HepG2 (cell line): ENCODE measurements at regions not wholly inside any gene's neighbourhood (a gene's known extent, or its start where the extent isn't known, plus 50 kb on each side); places are given as distances from the start of the nearest gene placed in this dataset.

Experiments
- ATAC-seq: fragments of 200-7000 bp; cut with Tn5 transposase; 3 replicates; pipeline ENCODE4 v1.9.1; 2020; ENCODE audit warnings: mild to moderate bottlenecking, moderate library complexity
- BruUV-seq: library from RNA; stranded (reverse); fragments of 400-500 nt; replicated peaks from 2 replicates; lab custom pipeline; 2021; lab: Mats Ljungman, UMichigan
- CTCF ChIA-PET: fragments of 300-600 bp; formaldehyde crosslinking; extraction: SDS; loops from one replicate; lab custom pipeline; 2021; ENCODE audit warnings: low total read pairs, inconsistent platforms, low intra/inter-chr PET ratio; lab: Yijun Ruan, JAX
- POLR2A ChIA-PET: fragments of 350-600 bp; sonication (Branson Sonifier 250); formaldehyde crosslinking; loops from one replicate; lab custom pipeline; 2020; ENCODE audit warnings: antibody characterized with exemption, inconsistent platforms; lab: Yijun Ruan, JAX
- DNase-seq: peaks from one replicate; pipeline ENCODE4 v3.0.0-alpha.2; 2015; ENCODE audit warnings: low spot score
- FAIRE-seq: peaks from 3 replicates; lab custom pipeline; 2011; peaks lifted over from hg19 to GRCh38; lab: Jason Lieb, UNC
- H2AFZ ChIP-seq: one replicate; pipeline ENCODE4 v1.6.1; 2011; ENCODE audit warnings: low read length, inconsistent platforms
- H3K27ac ChIP-seq: fragments of 300-600 bp; 3 replicates; pipeline ENCODE4 v1.8.0; 2011; ENCODE audit warnings: mixed run types, mild to moderate bottlenecking, mixed read lengths, low read length, inconsistent platforms; ENCODE audit not compliant: insufficient read depth; ENCODE audit errors: extremely low read length
- H3K27me3 ChIP-seq, 2 experiments: fragments of 200-600 bp in 1 of 2; 2 replicates in 1 of 2; 3 replicates in 1 of 2; pipeline versions ENCODE4 v1.6.0 to v1.8.0; 2011; ENCODE audit warnings: low read length in 2 of 2, mild to moderate bottlenecking in 2 of 2, moderate library complexity in 2 of 2, inconsistent platforms in 1 of 2; ENCODE audit not compliant: insufficient read depth in 2 of 2, control insufficient read depth in 1 of 2
- H3K36me3 ChIP-seq, 2 experiments: fragments of 200-600 bp in 1 of 2; replicated peaks in 1 of 2; 2 replicates in 1 of 2; 3 replicates in 1 of 2; pipeline versions ENCODE4 v1.5.1 to v1.8.0; 2011; ENCODE audit warnings: low read length in 2 of 2, inconsistent platforms in 1 of 2; ENCODE audit not compliant: insufficient read depth in 2 of 2, control insufficient read depth in 1 of 2
- H3K4me1 ChIP-seq: 2 replicates; pipeline ENCODE4 v1.5.1; 2012; ENCODE audit warnings: low read length, inconsistent platforms; ENCODE audit not compliant: insufficient read depth
- H3K4me2 ChIP-seq: 2 replicates; pipeline ENCODE4 v1.6.0; 2011; ENCODE audit warnings: low read depth, low read length, inconsistent platforms
- H3K4me3 ChIP-seq, 3 experiments: fragments of 200-600 bp in 1 of 3; sonication (generic), shearing (Covaris generic) in 1 of 3; replicated peaks in 1 of 3; 2 replicates each; pipeline ENCODE4 v1.5.1; 2011 to 2016; ENCODE audit warnings: low read length in 3 of 3, inconsistent platforms in 2 of 3, low read depth in 2 of 3, mild to moderate bottlenecking in 2 of 3, control low read depth in 1 of 3, mixed read lengths in 1 of 3; ENCODE audit not compliant: insufficient read depth in 1 of 3
- H3K79me2 ChIP-seq: one replicate; pipeline ENCODE4 v1.6.1; 2011; ENCODE audit warnings: low read length, inconsistent platforms; ENCODE audit not compliant: insufficient read depth
- H3K9ac ChIP-seq: 2 replicates; pipeline ENCODE4 v1.6.0; 2011; ENCODE audit warnings: mild to moderate bottlenecking, low read depth, low read length, inconsistent platforms; ENCODE audit not compliant: insufficient read depth
- H3K9me3 ChIP-seq: 2 replicates; pipeline ENCODE4 v1.5.1; 2012; ENCODE audit warnings: mild to moderate bottlenecking, low read length
- H4K20me1 ChIP-seq: 2 replicates; pipeline ENCODE4 v1.6.0; 2011; ENCODE audit warnings: inconsistent platforms, mild to moderate bottlenecking, low read length, moderate library complexity; ENCODE audit not compliant: insufficient read depth
- ATF7 ChIP-seq, 2 experiments: fragments of 450-650 bp in 1 of 2; sonication (generic) in 1 of 2; formaldehyde crosslinking in 1 of 2; IDR thresholded peaks; 2 replicates each; pipeline versions ENCODE4 v1.4.0 to v1.6.1; 2016 to 2020; ENCODE audit warnings: antibody characterized with exemption in 1 of 2, mild to moderate bottlenecking in 1 of 2, missing genetic modification reagents in 1 of 2
- CREB1 ChIP-seq, 2 experiments: fragments of 450-650 bp in 1 of 2; IDR thresholded peaks; 2 replicates each; pipeline ENCODE4 v1.6.1; 2016 to 2017; ENCODE audit warnings: control low read depth in 1 of 2, mild to moderate bottlenecking in 1 of 2, missing compliant biosample characterization in 1 of 2, missing genetic modification characterization in 1 of 2
- KDM5A ChIP-seq: fragments of 200-600 bp; sonication (generic); IDR thresholded peaks from 2 replicates; pipeline ENCODE4 v1.7.0; 2018; ENCODE audit warnings: antibody characterized with exemption, mild to moderate bottlenecking, low read length, borderline replicate concordance
- NFYC ChIP-seq: IDR thresholded peaks from 2 replicates; pipeline ENCODE4 v1.6.1; 2016; ENCODE audit warnings: missing genetic modification reagents, missing compliant biosample characterization
- PHB2 ChIP-seq: fragments of 450-650 bp; IDR thresholded peaks from 2 replicates; pipeline ENCODE4 v1.6.1; 2018; ENCODE audit not compliant: partially characterized antibody
- SAFB2 ChIP-seq: sonication (generic); formaldehyde crosslinking; IDR thresholded peaks from 2 replicates; pipeline ENCODE4 v1.5.1; 2020; ENCODE audit warnings: missing genetic modification reagents, low read depth, mild to moderate bottlenecking, borderline replicate concordance
- SAP130 ChIP-seq: IDR thresholded peaks from 2 replicates; pipeline ENCODE4 v1.6.1; 2016; ENCODE audit warnings: low read depth
- SSRP1 ChIP-seq: IDR thresholded peaks from 2 replicates; pipeline ENCODE4 v1.6.1; 2016; ENCODE audit warnings: control low read depth
- ZFAT ChIP-seq: sonication (generic); formaldehyde crosslinking; conservative IDR thresholded peaks from 2 replicates; pipeline ENCODE4 v1.8.1; 2023; ENCODE audit warnings: missing genetic modification reagents, inconsistent platforms
- ZNF138 ChIP-seq: sonication (generic); formaldehyde crosslinking; IDR thresholded peaks from 2 replicates; pipeline ENCODE4 v1.5.0; 2020; ENCODE audit warnings: mild to moderate bottlenecking, low read depth, missing genetic modification reagents
- ZNF333 ChIP-seq: sonication (generic); formaldehyde crosslinking; IDR thresholded peaks from 2 replicates; pipeline ENCODE4 v1.4.0; 2020; ENCODE audit warnings: mild to moderate bottlenecking, missing genetic modification reagents, borderline replicate concordance
- ZNF780A ChIP-seq: sonication (generic); formaldehyde crosslinking; IDR thresholded peaks from 2 replicates; pipeline ENCODE4 v1.8.0; 2022; ENCODE audit warnings: mild to moderate bottlenecking, missing genetic modification reagents, moderate library complexity
- ZSCAN31 ChIP-seq: sonication (generic); formaldehyde crosslinking; IDR thresholded peaks from 2 replicates; pipeline ENCODE4 v1.5.0; 2020; ENCODE audit warnings: low read depth, mild to moderate bottlenecking, missing genetic modification reagents
- WGBS: methylation state at CpG from one replicate; pipeline ENCODE4 v1.1.6; 2017; ENCODE audit warnings: low lambda C conversion rate; 5-methylcytosine and 5-hydroxymethylcytosine counted together
- in situ Hi-C: cut with HindIII; loops from 2 replicates; pipeline ENCODE4 v1.10.0; 2017; ENCODE audit warnings: low pct_unique_long_range_greater_than_20kb; ENCODE audit not compliant: extremely low pct_ligation_motif_present
- intact Hi-C: fragments of 100-400 bp; cut with micrococcal nuclease; formaldehyde crosslinking; loops from one replicate; pipeline ENCODE4 v1.10.0; 2022; ENCODE audit not compliant: unreplicated experiment
- TF ChIP-seq, protein P1 (sequence below): sonication (generic); formaldehyde crosslinking; IDR thresholded peaks from 2 replicates; pipeline ENCODE4 v1.4.0; 2020; ENCODE audit warnings: mild to moderate bottlenecking, missing genetic modification reagents, borderline replicate concordance
- TF ChIP-seq, protein P2 (sequence below): sonication (generic); formaldehyde crosslinking; IDR thresholded peaks from 2 replicates; pipeline ENCODE4 v1.9.0; 2021; ENCODE audit warnings: missing genetic modification reagents, mild to moderate bottlenecking, borderline replicate concordance

DNA sequence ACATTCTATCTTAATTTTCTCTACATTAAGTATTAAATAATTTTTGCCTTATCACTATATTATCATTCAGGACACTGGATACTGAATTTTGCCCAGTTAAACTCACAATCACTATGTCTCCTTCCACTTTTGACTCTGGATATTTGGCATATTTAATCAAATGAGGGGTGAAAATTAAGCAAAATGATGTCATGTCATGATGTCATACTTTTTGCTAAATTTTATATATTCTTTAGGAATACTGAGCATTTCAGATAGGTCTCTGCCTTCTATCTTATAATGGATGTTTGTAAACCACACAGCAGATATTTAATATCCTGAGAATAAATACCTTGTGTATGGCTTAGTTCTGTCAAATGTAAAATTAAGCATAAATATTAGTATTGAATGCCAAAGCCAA is 79.5 kb upstream of the HIVEP3 start:
- intact Hi-C loops, result no loop called here
- in situ Hi-C loops, result no loop called here
- ATAC-seq (no peak), DNase-seq (no peak), FAIRE-seq (no peak)
- Histone ChIP-seq H3K4me3 (no peak overlapping the region), H3K4me1 (no peaks in the 10 kb centered on the region), H3K4me2 (no peak overlapping the region), H3K9ac (no peak overlapping the region), H3K27me3 (no peaks in the 10 kb centered on the region), H3K9me3 (no peaks in the 10 kb centered on the region), H4K20me1 (no peaks in the 10 kb centered on the region), H3K79me2 (no peaks in the 10 kb centered on the region), H2AFZ (no peak overlapping the region), H3K27ac (no peak overlapping the region), H3K36me3 (no peaks in the 10 kb centered on the region)
- no TSS peak for BruUV-seq
- TF ChIP-seq PHB2, result no peak
- peak; percentile 51 for TF ChIP-seq CREB1 (IDR thresholded peaks at IDR 0.05)
- TF ChIP-seq CREB1 (CRISPR knock-in tag; IDR thresholded peaks at IDR 0.05), result no peak
- TF ChIP-seq ATF7 (IDR thresholded peaks at IDR 0.05), result peak; percentile 81
- TF ChIP-seq ATF7 (CRISPR knock-in tag; IDR thresholded peaks at IDR 0.05), result no peak
- ChIA-PET POLR2A (no interaction called here), CTCF (no interaction called here)

DNA sequence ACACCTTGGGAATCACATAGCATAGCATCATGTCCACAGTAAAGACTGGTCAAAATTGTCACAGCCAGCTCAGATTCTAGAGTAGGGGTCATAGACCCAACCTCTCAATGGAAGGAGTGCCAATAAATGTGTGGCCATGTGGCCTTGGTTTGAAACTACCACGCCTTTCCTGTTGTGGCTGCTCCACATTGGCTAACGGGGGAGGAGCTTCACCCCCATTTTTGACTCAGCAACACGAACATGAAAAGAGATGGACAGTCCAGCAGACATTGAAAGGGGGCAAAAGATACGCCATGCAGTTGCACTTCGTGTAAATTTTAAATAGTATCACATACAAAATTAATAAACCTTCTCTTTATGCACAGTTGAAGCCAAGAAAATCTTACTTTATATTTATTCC is 78.4 kb upstream of the HIVEP3 start:
- FAIRE-seq, result no peak
- 0% methylated on average over 5 of the region's 5 CpGs for WGBS
- no peaks in the 10 kb centered on the region for H4K20me1 ChIP-seq
- no peaks in the 10 kb centered on the region for H3K9me3 ChIP-seq
- in situ Hi-C loops (no loop called here), intact Hi-C loops (no loop called here)
- POLR2A ChIA-PET, result no interaction called here
- CTCF ChIA-PET, result no interaction called here
- no peak overlapping the region for H3K27ac ChIP-seq
- ATAC-seq, result no peak
- H3K79me2 ChIP-seq, result no peaks in the 10 kb centered on the region
- H3K27me3 ChIP-seq, result no peaks in the 10 kb centered on the region
- no peak overlapping the region for H3K9ac ChIP-seq
- H3K4me1 ChIP-seq, result no peaks in the 10 kb centered on the region
- no peak overlapping the region for H3K4me3 ChIP-seq
- H2AFZ ChIP-seq, result no peak overlapping the region
- no peak for DNase-seq
- no TSS peak for BruUV-seq
- H3K36me3 ChIP-seq, result no peaks in the 10 kb centered on the region
- H3K4me2 ChIP-seq, result no peak overlapping the region
- no peak for TF ChIP-seq ZSCAN31 (CRISPR knock-in tag)
- no peak for TF ChIP-seq ZNF138 (CRISPR knock-in tag)
- TF ChIP-seq, protein P1, sequence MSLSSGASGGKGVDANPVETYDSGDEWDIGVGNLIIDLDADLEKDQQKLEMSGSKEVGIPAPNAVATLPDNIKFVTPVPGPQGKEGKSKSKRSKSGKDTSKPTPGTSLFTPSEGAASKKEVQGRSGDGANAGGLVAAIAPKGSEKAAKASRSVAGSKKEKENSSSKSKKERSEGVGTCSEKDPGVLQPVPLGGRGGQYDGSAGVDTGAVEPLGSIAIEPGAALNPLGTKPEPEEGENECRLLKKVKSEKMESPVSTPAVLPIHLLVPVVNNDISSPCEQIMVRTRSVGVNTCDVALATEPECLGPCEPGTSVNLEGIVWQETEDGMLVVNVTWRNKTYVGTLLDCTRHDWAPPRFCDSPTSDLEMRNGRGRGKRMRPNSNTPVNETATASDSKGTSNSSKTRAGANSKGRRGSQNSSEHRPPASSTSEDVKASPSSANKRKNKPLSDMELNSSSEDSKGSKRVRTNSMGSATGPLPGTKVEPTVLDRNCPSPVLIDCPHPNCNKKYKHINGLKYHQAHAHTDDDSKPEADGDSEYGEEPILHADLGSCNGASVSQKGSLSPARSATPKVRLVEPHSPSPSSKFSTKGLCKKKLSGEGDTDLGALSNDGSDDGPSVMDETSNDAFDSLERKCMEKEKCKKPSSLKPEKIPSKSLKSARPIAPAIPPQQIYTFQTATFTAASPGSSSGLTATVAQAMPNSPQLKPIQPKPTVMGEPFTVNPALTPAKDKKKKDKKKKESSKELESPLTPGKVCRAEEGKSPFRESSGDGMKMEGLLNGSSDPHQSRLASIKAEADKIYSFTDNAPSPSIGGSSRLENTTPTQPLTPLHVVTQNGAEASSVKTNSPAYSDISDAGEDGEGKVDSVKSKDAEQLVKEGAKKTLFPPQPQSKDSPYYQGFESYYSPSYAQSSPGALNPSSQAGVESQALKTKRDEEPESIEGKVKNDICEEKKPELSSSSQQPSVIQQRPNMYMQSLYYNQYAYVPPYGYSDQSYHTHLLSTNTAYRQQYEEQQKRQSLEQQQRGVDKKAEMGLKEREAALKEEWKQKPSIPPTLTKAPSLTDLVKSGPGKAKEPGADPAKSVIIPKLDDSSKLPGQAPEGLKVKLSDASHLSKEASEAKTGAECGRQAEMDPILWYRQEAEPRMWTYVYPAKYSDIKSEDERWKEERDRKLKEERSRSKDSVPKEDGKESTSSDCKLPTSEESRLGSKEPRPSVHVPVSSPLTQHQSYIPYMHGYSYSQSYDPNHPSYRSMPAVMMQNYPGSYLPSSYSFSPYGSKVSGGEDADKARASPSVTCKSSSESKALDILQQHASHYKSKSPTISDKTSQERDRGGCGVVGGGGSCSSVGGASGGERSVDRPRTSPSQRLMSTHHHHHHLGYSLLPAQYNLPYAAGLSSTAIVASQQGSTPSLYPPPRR, result no peak
- TF ChIP-seq KDM5A, result no peak
- no peak for TF ChIP-seq NFYC (CRISPR knock-in tag)
- no peak for TF ChIP-seq ZNF780A
- TF ChIP-seq, protein P2, sequence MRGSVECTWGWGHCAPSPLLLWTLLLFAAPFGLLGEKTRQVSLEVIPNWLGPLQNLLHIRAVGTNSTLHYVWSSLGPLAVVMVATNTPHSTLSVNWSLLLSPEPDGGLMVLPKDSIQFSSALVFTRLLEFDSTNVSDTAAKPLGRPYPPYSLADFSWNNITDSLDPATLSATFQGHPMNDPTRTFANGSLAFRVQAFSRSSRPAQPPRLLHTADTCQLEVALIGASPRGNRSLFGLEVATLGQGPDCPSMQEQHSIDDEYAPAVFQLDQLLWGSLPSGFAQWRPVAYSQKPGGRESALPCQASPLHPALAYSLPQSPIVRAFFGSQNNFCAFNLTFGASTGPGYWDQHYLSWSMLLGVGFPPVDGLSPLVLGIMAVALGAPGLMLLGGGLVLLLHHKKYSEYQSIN, result no peak
- TF ChIP-seq SAFB2, result no peak
- no peak for TF ChIP-seq SSRP1 (CRISPR knock-in tag)
- TF ChIP-seq ZFAT, result no peak
- TF ChIP-seq ZNF333 (CRISPR knock-in tag), result no peak
- TF ChIP-seq SAP130 (CRISPR knock-in tag), result no peak
